Endothelial cell of umbilical vein (primary cell): ENCODE measurements at regions not wholly inside any gene's neighbourhood (a gene's known extent, or its start where the extent isn't known, plus 50 kb on each side); places are given as distances from the start of the nearest gene placed in this dataset.
"Not testable (repeated sequence)": the region's sequence is repeated elsewhere in the genome, so short reads cannot be mapped to it uniquely, and the experiment has no call there.

Source experiments
- BruUV-seq: library from RNA; stranded (reverse); fragments of 400-500 nt; replicated peaks from 2 replicates; lab custom pipeline; 2021; lab: Mats Ljungman, UMichigan
- CTCF ChIA-PET: fragments of 300-600, 350-600 bp; sonication (Branson Sonifier 250); formaldehyde crosslinking; loops from one replicate; lab custom pipeline; 2021; ENCODE audit warnings: antibody characterized with exemption, inconsistent platforms; lab: Charles Lee
- POLR2A ChIA-PET: fragments of 300-600, 350-600 bp; sonication (Branson Sonifier 250); formaldehyde crosslinking; loops from one replicate; lab custom pipeline; 2021; ENCODE audit warnings: antibody characterized with exemption, inconsistent platforms; lab: Charles Lee
- DNase-seq: peaks from one replicate; pipeline ENCODE4 v3.0.0-alpha.2; 2011; ENCODE audit warnings: low read depth, low spot score
- FAIRE-seq: peaks from 2 replicates; lab custom pipeline; 2011; peaks lifted over from hg19 to GRCh38; lab: Jason Lieb, UNC
- H2AFZ ChIP-seq: 2 replicates; pipeline ENCODE4 v1.6.0; 2012; ENCODE audit warnings: low read depth, low read length, control low read depth, inconsistent platforms
- H3K27ac ChIP-seq: 2 replicates; pipeline ENCODE4 v1.5.1; 2011; ENCODE audit warnings: low read depth, mild to moderate bottlenecking, control low read depth, low read length, moderate library complexity; ENCODE audit not compliant: insufficient read depth
- H3K27me3 ChIP-seq, 2 experiments: 2 replicates each; pipeline versions ENCODE4 v1.6.0 to v1.6.1; 2011; ENCODE audit warnings: low read length in 2 of 2, mixed read lengths in 1 of 2; ENCODE audit not compliant: control insufficient read depth in 2 of 2, insufficient read depth in 2 of 2
- H3K36me3 ChIP-seq, 2 experiments: 2 replicates in 1 of 2; 3 replicates in 1 of 2; pipeline ENCODE4 v1.5.1; 2011; ENCODE audit warnings: low read length in 2 of 2, mild to moderate bottlenecking in 1 of 2, moderate library complexity in 1 of 2; ENCODE audit not compliant: control insufficient read depth in 2 of 2, insufficient read depth in 2 of 2; ENCODE audit errors: extremely low read depth in 1 of 2
- H3K4me1 ChIP-seq: 3 replicates; pipeline ENCODE4 v1.5.1; 2011; ENCODE audit warnings: mild to moderate bottlenecking, low read length; ENCODE audit not compliant: control insufficient read depth, insufficient read depth; ENCODE audit errors: extremely low read depth
- H3K4me2 ChIP-seq: 2 replicates; pipeline ENCODE4 v1.6.1; 2011; ENCODE audit warnings: low read length, control low read depth, mixed read lengths; ENCODE audit not compliant: insufficient read depth
- H3K4me3 ChIP-seq, 3 experiments: fragments of 200-600 bp in 1 of 3; sonication (generic), shearing (Covaris generic) in 1 of 3; replicated peaks in 1 of 3; 2 replicates each; pipeline ENCODE4 v1.5.1; 2011 to 2016; ENCODE audit warnings: control low read depth in 3 of 3, low read length in 3 of 3, mild to moderate bottlenecking in 2 of 3, inconsistent platforms in 1 of 3, low read depth in 1 of 3, moderate library complexity in 1 of 3; ENCODE audit not compliant: insufficient read depth in 1 of 3
- H3K79me2 ChIP-seq: 2 replicates; pipeline ENCODE4 v1.6.0; 2012; ENCODE audit warnings: low read length, inconsistent platforms; ENCODE audit not compliant: control insufficient read depth, insufficient read depth
- H3K9ac ChIP-seq: replicated peaks from 2 replicates; pipeline ENCODE3; 2011; ENCODE audit warnings: low read length, control low read depth; ENCODE audit not compliant: insufficient read depth; ENCODE audit errors: extremely low read depth
- H3K9me1 ChIP-seq: replicated peaks from 3 replicates; pipeline ENCODE4 v1.6.0; 2011; ENCODE audit warnings: mild to moderate bottlenecking, low read length; ENCODE audit not compliant: control insufficient read depth, insufficient read depth; ENCODE audit errors: extremely low read depth
- H3K9me3 ChIP-seq: replicated peaks from 2 replicates; pipeline ENCODE4 v1.5.1; 2012; ENCODE audit warnings: low read length, inconsistent platforms; ENCODE audit not compliant: control insufficient read depth, insufficient read depth
- H4K20me1 ChIP-seq: replicated peaks from 2 replicates; pipeline ENCODE3; 2011; ENCODE audit warnings: mild to moderate bottlenecking, low read length; ENCODE audit not compliant: control insufficient read depth, insufficient read depth; ENCODE audit errors: extremely low read depth
- CTCF ChIP-seq, 2 donors: IDR thresholded peaks; 1 replicate in 1 of 2; 2 replicates in 1 of 2; pipeline ENCODE4 v1.5.1; 2011; ENCODE audit warnings: low read length in 2 of 2, mild to moderate bottlenecking in 2 of 2, moderate library complexity in 2 of 2, control low read depth in 1 of 2, inconsistent platforms in 1 of 2, low read depth in 1 of 2; ENCODE audit not compliant: insufficient read depth in 1 of 2; ENCODE audit errors: extremely low read depth in 1 of 2
- EZH2 ChIP-seq: IDR thresholded peaks from 2 replicates; pipeline ENCODE4 v1.6.1; 2012; ENCODE audit warnings: borderline replicate concordance, low read depth, mild to moderate bottlenecking, moderate library complexity, low read length, inconsistent platforms; ENCODE audit not compliant: severe bottlenecking
- FOS ChIP-seq: IDR thresholded peaks from 2 replicates; pipeline ENCODE4 v1.6.1; 2011; ENCODE audit warnings: mild to moderate bottlenecking, low read length, moderate library complexity, borderline replicate concordance; ENCODE audit not compliant: insufficient read depth
- JUN ChIP-seq: IDR thresholded peaks from 2 replicates; pipeline ENCODE4 v1.6.1; 2011; ENCODE audit warnings: borderline replicate concordance, low read depth; ENCODE audit not compliant: insufficient read length, insufficient read depth
- MYC ChIP-seq: IDR thresholded peaks from one replicate; pipeline ENCODE4 v1.6.1; 2011; ENCODE audit warnings: mild to moderate bottlenecking, low read depth, low read length
- POLR2AphosphoS5 ChIP-seq: IDR thresholded peaks from 2 replicates; pipeline ENCODE4 v1.6.1; 2012; ENCODE audit warnings: low read depth, mild to moderate bottlenecking, control low read depth, low read length, moderate library complexity; ENCODE audit not compliant: insufficient read depth
- dilution Hi-C: fragments of 300-500 bp; cut with MboI; formaldehyde crosslinking; loops from one replicate; pipeline ENCODE4 v1.15.0; 2019; ENCODE audit warnings: low sequenced_read_pairs; ENCODE audit not compliant: extremely low pct_ligation_motif_present
- intact Hi-C: fragments of 100-400 bp; cut with micrococcal nuclease; formaldehyde crosslinking; loops from one replicate; pipeline ENCODE4 v1.10.0; 2022
- TF ChIP-seq, protein P1 (sequence below): IDR thresholded peaks from 2 replicates; pipeline ENCODE4 v1.6.1; 2011; ENCODE audit not compliant: insufficient read depth, insufficient read length

DNA sequence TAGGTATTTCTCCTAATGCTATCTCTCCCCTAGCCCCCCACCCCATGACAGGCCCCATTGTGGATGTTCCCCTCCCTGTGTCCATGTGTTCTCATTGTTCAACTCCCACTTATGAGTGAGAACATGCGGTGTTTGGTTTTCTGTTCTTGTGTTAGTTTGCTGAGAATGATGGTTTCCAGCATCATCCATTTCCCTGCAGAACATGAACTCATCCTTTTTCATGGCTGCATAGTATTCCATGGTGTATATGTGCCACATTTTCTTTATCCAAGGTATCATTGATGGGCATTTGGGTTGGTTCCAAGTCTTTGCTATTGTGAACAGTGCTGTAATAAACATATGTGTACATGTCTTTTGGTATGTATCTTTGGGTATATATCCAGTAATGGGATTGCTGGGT is 61.2 kb upstream of the KCNH5 start:
- dilution Hi-C loops, H3K9me1 ChIP-seq: not testable (repeated sequence)

GRCh38 chr14:63100552-63100951 is 55.3 kb upstream of the KCNH5 start:
- H3K27ac ChIP-seq: no peak overlapping the region
- dilution Hi-C loops: no loop called here
- ChIA-PET CTCF (interaction anchor here (1.1 to 2.0 kb wide), 2 partner anchors 15 to 21 kb away, joined by 3 to 6 read pairs; no protein-coding TSS in a partner anchor), POLR2A (no interaction called here)
- H3K4me1 ChIP-seq: no peaks in the 10 kb centered on the region
- H3K9ac ChIP-seq: no peak overlapping the region
- no peak overlapping the region for H3K4me2 ChIP-seq
- H3K4me3 ChIP-seq: no peak overlapping the region
- intact Hi-C loops: no loop called here
- DNase-seq: no peak
- H3K36me3 ChIP-seq: no peaks in the 10 kb centered on the region
- no peak overlapping the region for H2AFZ ChIP-seq
- peaks cover 7 to 8% of the 10 kb centered on the region in 2 experiments for H3K27me3 ChIP-seq
- no peaks in the 10 kb centered on the region for H4K20me1 ChIP-seq
- H3K9me1 ChIP-seq: no peaks in the 10 kb centered on the region
- H3K79me2 ChIP-seq: no peaks in the 10 kb centered on the region
- FAIRE-seq: no peak
- no peaks in the 10 kb centered on the region for H3K9me3 ChIP-seq
- no TSS peak for BruUV-seq
- TF ChIP-seq JUN: no peak
- no peak for TF ChIP-seq FOS
- no peak for TF ChIP-seq EZH2
- no peak for TF ChIP-seq MYC
- TF ChIP-seq, protein P1, sequence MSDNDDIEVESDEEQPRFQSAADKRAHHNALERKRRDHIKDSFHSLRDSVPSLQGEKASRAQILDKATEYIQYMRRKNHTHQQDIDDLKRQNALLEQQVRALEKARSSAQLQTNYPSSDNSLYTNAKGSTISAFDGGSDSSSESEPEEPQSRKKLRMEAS: no peak
- TF ChIP-seq CTCF (IDR thresholded peaks at IDR 0.05; ENCODE audit: extremely low read depth in 1 of 2, insufficient read depth in 1 of 2, low read depth in 1 of 2, low read length in 2 of 2): no peak
- TF ChIP-seq POLR2AphosphoS5: no peak

More for the DNA sequence above, 61.2 kb upstream of the KCNH5 start:
- FAIRE-seq, H3K27ac ChIP-seq, BruUV-seq, H4K20me1 ChIP-seq, H3K36me3 ChIP-seq, H3K79me2 ChIP-seq, H3K9ac ChIP-seq, H3K27me3 ChIP-seq, H2AFZ ChIP-seq, CTCF ChIA-PET, H3K4me2 ChIP-seq, POLR2A ChIA-PET, H3K4me3 ChIP-seq, intact Hi-C loops, DNase-seq, H3K9me3 ChIP-seq, H3K4me1 ChIP-seq: not testable (repeated sequence)
